ENCODE measurements at regions not wholly inside any gene's neighbourhood (a gene's known extent, or its start where the extent isn't known, plus 50 kb on each side); places are given as distances from the start of the nearest gene placed in this dataset.
A peak's percentile ranks its signal among the peaks of the same experiment; 100 is the strongest.
"Not testable (repeated sequence)": the region's sequence is repeated elsewhere in the genome, so short reads cannot be mapped to it uniquely, and the experiment has no call there.

GRCh38 chr15:26114128-26114527 is 251.0 kb upstream of the ATP10A start:
- DNase-seq = not testable (repeated sequence)

- DNase-seq = no peak
These were observed 250.2 kb upstream of the ATP10A start for GRCh38 chr15:26113296-26113695.

DNA sequence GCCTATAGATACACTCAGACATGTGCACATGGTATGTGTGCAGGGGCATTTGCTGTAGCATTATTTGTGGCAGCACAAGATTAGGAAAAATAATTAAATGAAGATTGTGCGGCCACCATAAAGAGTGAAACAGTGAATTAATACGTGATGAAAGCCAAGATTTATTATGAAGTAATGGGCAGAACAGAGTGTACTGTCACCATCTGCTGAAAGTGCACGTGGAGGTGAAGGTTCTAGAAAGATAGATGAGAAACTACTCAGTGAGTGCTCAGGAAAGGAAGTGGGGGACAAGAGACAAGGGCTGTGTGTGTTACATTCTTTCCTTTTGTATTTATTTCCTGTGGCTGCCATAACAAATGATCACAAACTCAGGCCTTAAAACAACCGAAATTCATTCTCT is 246.1 kb upstream of the ATP10A start:
- DNase-seq = no peak

DNA sequence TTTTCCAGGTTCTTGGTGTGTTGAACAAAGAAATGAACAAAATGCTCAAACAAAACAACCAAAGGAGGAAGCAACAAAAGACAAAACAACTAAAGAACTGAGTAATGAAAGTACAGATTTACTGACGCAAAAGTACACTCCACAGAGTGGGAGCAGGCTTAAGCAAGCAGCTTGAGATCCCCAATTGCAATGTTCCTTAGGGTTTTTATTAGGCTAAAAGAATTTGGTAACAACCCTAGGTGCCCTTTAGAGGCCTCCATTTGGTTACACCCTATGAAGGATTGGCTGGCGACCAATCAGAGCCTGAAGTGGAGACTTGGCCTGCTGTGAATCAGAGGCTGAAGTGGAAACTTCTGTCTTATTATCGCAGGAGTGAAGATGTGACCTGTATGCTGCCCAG is 243.4 kb upstream of the ATP10A start:
- no peak for DNase-seq

GRCh38 chr15:26103002-26103404 is 239.9 kb upstream of the ATP10A start:
- DNase-seq = no peak

GRCh38 chr15:26102365-26102764 is 239.2 kb upstream of the ATP10A start:
- DNase-seq = no peak

DNA sequence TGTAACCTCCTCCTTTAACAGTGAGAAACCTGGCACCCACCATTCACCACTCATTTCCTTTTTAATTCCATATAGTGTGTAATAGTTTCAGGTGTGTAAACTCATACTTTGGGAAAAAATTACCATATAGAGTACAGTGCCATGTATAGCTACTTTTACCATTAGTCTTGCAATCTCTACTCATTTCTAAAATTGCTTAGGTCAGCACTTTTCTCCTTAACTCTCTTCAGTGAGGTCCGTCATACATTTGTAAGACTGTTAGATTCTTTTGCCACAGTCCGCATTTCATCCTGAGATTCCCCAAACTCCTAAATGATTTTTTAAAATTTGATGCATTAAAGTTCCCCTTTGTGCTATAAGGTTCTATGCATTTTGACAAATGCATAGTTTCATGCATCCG is 238.3 kb upstream of the ATP10A start:
- no peak for DNase-seq

- no peak for DNase-seq
These were observed 235.7 kb upstream of the ATP10A start for GRCh38 chr15:26098801-26099200.

GRCh38 chr15:26097216-26097615 is 234.1 kb upstream of the ATP10A start:
- DNase-seq = no peak

GRCh38 chr15:26096581-26096980 is 233.5 kb upstream of the ATP10A start:
- DNase-seq = no peak

DNA sequence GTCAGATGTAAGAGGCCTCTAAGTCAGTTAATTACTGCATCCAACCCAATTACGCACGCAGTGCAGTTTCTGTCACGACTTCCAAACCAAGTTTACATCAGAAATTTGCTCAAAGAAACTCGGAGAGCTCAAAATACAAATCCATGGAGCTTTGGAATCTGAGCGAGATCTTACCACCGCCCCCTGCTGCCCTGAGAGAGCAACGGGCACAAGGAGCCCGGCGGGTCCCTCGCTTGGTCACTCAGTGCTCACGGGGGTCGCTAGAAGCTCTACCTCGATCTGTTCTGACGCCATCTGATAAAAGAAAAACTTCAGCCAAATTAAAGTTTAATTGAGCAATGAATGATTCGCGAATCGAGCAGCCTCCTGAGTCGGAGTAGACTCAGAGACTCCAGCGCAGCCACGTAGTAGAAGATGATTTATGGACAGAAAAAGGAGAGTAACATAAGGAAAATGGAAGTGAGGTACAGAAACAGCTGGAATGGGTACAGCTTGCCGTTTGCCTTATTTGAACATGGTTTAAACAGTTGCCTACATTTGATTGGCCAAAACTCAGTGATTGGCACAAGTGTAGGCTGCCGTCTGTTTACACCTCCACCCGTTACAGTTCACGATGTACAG is 232.7 kb upstream of the ATP10A start:
- DNase-seq = no peak

- DNase-seq = no peak
These were observed 228.1 kb upstream of the ATP10A start for GRCh38 chr15:26091184-26091583.

- DNase-seq = no peak
These were observed 224.8 kb upstream of the ATP10A start for GRCh38 chr15:26087881-26088280.

DNA sequence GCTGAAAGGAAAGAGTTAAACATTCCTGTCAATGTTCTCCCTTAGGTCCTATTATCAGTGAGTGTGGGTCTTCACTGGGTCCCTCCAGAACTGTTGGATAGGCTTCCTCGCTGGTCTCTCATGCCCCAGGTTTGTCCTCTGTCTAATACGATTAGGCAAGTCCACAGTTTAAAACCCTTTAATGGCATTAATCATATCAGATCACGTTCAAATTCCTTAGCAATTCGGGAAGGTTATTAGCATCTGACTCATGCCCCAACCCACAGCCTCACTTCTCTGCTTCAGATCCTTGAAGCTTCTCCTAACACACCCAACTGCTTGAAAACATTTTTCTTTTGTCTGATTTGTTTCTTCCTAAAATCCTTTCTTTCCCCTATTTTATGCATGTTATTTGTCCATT is 224.3 kb upstream of the ATP10A start:
- DNase-seq = no peak

- DNase-seq = no peak
These were observed 221.6 kb upstream of the ATP10A start for GRCh38 chr15:26084771-26085170.

DNA sequence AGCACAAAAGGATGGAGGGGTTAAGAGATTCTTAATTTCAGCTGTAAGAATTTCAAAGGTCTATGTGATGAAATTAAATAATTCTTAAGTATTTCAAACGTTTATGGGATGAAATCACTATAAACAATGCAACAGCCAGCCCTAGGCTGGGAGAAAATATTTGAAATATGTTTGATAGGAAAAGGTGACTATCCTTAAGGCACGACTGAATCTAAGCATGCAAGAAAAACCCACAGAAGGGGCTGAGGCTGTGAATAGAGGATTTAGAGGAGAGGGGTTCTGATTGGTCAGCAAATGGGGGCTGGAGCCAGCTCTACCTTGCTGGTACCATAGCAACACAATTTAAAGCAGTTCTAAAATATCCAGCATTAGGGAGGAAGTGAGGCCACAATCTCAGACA is 220.8 kb upstream of the ATP10A start:
- peak; percentile 1 for DNase-seq

DNA sequence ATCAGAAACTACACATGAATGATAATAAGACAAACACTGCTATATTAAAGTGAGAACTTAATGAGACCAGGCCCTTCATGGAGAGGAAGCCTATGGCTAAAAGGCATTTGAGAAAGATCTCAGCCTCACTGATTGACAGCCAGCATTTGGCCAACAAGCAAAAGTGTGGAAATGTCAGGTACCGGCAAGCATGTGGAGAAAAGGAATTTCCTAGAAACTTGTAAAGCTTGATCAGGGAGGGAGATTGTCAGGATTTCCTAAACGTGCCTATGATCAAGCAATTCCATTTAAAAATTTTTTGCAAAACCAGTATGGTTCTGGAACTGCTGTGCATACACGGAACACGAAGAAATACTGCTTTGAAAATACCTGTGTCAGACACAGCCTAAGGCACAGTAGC is 220.3 kb upstream of the ATP10A start:
- no peak for DNase-seq

DNA sequence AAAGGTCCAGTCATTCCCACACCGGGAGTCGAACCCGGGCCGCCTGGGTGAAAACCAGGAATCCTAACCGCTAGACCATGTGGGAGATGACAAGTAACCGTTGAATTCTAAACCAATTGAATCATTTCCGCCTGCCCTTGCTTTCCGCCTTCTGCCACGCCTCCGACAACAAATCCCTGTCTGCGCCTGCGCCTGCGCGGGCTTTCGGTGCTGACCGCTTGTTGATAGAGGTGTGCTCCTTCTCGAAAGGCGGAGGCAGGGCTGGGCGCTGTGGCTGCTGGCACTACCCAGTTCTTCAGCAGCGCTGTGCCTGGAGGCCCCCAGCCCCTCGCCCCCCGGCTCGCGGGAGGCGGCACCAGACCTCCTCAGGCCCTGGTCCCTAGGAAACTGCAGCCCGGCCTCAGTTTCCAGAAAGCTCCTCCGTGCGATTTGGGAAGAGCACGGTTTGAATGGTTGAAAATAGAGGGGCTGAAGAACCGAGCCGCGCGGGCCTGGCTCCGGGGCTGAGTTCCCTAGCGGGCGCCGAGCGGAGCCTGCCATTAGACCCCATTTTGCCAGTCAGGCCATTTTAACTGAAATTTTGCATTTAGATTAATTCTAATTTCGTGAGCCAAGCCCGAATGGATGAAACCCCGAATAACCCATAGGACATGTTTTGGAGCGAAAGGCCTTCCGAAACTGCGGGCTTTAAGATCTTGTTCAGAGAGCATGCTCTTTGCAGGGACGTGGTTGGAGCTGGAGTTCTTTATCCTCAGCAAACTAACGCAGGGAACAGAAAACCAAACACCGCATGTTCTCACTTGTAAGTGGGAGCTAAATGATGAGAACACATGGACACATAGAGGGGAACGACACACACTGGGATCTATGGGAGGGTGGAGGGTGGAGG is 219.3 kb upstream of the ATP10A start:
- peak; percentile 92 for DNase-seq

- DNase-seq = no peak
These were observed 218.7 kb upstream of the ATP10A start for GRCh38 chr15:26081758-26082220.

- DNase-seq = no peak
These were observed 212.6 kb upstream of the ATP10A start for GRCh38 chr15:26075770-26076169.

DNA sequence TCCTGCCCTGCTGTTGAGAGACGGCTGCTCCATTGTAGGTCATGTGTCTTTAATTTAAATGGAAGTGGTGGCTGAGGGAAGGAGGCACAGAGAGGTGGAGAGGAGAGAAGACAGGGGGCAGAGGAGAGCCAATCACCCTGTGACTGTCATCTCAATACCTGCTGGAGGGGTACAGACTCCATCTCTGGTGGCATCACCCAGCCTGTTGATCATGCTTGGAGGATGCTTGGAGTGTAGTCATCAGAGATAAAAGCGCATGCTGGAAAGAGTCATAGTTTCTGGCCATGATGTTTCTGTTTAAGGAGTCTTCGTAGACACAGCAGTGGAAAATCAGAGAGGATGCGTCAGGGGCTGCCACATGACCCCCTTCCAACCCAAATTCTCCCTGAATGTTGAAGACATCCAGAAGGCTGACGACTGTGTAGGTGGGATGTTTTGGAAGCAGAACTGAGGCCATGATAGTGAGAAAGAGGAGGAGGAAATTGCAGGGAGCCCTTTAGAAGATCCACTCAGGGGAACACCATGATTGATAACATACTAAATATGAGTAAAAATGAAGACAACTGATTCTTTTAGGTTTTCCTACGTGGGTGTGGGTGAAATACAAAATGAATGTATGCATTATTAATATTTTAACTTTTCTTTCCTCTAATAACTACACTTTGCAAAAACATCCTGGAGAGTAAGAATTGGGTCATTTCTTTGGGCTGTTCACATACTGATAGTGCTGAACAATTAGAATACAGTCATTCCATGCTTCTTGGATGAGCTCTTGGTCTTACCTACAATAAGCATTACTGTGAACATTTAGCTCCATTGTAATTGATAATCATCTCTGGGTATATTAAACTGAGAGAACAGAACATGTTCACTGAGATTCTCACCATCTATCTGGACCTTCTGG is 210.6 kb upstream of the ATP10A start:
- no peak for DNase-seq

DNA sequence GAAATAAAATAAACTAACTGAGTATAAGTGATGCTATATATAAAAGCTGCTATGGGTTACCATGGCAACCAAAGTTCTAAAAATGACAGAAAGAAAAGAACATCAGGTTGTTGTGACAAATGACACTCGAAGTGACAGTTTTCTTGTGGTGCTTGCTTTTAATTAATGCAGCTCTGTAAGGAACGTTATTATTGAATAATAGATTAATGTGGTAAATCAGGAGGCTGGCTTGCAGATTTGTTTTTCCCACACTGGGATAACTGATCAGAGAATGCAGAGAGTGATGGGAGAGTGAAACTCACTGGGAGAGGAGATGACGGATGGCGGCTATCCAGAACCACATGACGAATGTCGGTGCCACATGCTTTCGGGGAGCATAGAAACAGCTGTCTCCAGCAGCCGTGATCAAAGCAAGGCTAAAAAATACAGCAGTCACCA is 207.0 kb upstream of the ATP10A start:
- no peak for DNase-seq

GRCh38 chr15:26069231-26069641 is 206.1 kb upstream of the ATP10A start:
- no peak for DNase-seq

Measured in NCI-H1092 treated with DMSO at 0.1 percent for 48 hours (cell line).